NB4 (cell line): ENCODE measurements at regions not wholly inside any gene's neighbourhood (a gene's known extent, or its start where the extent isn't known, plus 50 kb on each side); places are given as distances from the start of the nearest gene placed in this dataset.

ENCODE experiments used
- CTCF ChIP-seq: IDR thresholded peaks from one replicate; pipeline ENCODE4 v1.5.1; 2012; ENCODE audit warnings: low read depth, low read length
- TF ChIP-seq, protein P1 (sequence below): IDR thresholded peaks from 2 replicates; pipeline ENCODE4 v1.6.1; 2011; ENCODE audit warnings: low read depth, low read length

DNA sequence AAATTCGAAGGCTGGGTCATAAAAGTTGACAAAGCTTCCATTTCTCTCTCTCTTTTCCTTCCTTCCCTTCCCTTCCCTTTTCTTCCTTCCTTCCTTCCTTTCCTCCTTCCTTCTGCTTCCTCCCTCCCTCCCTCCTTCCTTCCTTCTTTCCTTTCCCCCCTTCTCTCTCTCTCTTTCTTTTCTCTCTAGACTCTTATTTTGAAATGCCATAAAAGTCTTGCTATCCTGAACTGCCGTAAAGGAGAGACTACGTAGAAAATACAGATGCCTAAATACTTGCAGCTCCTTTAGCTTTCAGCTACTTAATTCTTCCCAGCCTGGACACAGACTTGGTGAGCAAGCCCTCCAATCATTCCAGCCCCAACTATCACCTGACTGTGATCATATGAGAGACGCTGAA is 1644.4 kb downstream of the FAM181B start:
- TF ChIP-seq CTCF, result no peak
- TF ChIP-seq, protein P1, sequence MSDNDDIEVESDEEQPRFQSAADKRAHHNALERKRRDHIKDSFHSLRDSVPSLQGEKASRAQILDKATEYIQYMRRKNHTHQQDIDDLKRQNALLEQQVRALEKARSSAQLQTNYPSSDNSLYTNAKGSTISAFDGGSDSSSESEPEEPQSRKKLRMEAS, result no peak
